AG04450 (cell line): ENCODE measurements at regions not wholly inside any gene's neighbourhood (a gene's known extent, or its start where the extent isn't known, plus 50 kb on each side); places are given as distances from the start of the nearest gene placed in this dataset.

Experiments
- CTCF ChIA-PET: fragments of 300-600, 350-600 bp; formaldehyde crosslinking; extraction: SDS; loops from one replicate; lab custom pipeline; 2022; ENCODE audit warnings: antibody characterized with exemption, inconsistent platforms; lab: Charles Lee
- POLR2A ChIA-PET: fragments of 350-600 bp; formaldehyde crosslinking; extraction: SDS; loops from one replicate; lab custom pipeline; 2021; ENCODE audit warnings: antibody characterized with exemption, inconsistent platforms; lab: Yijun Ruan, JAX
- DNase-seq: peaks from one replicate; pipeline ENCODE4 v3.0.0-alpha.2; 2011; ENCODE audit warnings: low read depth, low spot score
- H3K27ac ChIP-seq: one replicate; pipeline ENCODE4 v1.5.1; 2012; ENCODE audit warnings: low read depth, low read length, control low read depth
- H3K27me3 ChIP-seq: one replicate; pipeline ENCODE4 v1.6.0; 2012; ENCODE audit warnings: low read length; ENCODE audit not compliant: control insufficient read depth, insufficient read depth
- H3K4me3 ChIP-seq: 2 replicates; pipeline ENCODE4 v1.5.1; 2011; ENCODE audit warnings: mild to moderate bottlenecking, low read depth, low read length, control low read depth
- H3K9me3 ChIP-seq: 2 replicates; pipeline ENCODE4 v1.5.1; 2012; ENCODE audit warnings: low read length; ENCODE audit not compliant: control insufficient read depth, insufficient read depth
- TF ChIP-seq, protein P1 (sequence below): IDR thresholded peaks from 2 replicates; pipeline ENCODE4 v1.5.1; 2011; ENCODE audit warnings: low read depth, low read length, control low read depth, inconsistent platforms

DNA sequence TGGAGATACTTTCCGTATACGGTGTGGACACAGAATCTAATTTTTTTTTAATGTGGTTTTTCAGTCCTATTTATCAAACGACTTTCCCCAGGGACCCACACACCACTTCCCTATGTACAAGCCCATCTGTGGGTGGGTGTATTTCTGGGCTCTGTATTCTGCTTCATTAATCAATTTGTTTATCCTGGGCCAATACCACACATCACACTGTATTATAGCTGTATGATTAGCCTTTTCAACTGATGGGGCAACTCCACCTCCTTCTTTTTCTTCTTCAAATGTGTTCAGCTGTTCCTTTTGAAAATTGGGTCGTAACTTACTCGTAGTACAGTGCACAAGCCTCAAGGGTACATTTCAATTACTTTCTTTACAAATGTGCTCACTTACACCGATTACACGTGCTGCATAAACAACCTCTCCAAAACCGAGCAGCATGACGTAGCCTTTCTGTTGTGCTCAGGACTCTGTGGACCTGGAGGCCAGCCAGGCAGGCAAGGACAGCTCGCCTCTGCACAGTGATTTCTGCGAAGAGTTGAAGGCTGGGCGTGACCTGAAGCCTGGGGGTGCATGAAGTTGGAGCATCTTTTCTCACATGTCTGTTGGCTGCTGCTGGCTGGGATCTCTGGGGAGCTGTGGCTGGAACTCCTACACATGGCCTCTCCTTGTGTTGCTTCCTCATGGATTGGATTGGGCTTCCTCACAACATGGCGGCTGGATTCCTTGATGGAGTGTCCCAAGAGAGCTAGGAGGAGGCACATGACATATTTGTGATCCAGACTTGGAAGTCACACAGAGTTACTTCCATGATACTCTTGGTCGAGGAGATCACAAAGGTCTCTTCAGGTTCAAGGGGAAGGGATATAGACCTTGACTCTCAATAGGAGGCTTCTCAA lies 126.5 kb downstream of the CRYAA start:
- no peak overlapping the region for H3K27ac ChIP-seq
- TF ChIP-seq, protein P1, sequence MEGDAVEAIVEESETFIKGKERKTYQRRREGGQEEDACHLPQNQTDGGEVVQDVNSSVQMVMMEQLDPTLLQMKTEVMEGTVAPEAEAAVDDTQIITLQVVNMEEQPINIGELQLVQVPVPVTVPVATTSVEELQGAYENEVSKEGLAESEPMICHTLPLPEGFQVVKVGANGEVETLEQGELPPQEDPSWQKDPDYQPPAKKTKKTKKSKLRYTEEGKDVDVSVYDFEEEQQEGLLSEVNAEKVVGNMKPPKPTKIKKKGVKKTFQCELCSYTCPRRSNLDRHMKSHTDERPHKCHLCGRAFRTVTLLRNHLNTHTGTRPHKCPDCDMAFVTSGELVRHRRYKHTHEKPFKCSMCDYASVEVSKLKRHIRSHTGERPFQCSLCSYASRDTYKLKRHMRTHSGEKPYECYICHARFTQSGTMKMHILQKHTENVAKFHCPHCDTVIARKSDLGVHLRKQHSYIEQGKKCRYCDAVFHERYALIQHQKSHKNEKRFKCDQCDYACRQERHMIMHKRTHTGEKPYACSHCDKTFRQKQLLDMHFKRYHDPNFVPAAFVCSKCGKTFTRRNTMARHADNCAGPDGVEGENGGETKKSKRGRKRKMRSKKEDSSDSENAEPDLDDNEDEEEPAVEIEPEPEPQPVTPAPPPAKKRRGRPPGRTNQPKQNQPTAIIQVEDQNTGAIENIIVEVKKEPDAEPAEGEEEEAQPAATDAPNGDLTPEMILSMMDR, result no peak
- peaks cover 8% of the 10 kb centered on the region for H3K9me3 ChIP-seq
- peaks cover 23% of the 10 kb centered on the region for H3K27me3 ChIP-seq
- ChIA-PET POLR2A (no interaction called here), CTCF (no interaction called here)
- no peak for DNase-seq
- H3K4me3 ChIP-seq, result no peak overlapping the region

DNA sequence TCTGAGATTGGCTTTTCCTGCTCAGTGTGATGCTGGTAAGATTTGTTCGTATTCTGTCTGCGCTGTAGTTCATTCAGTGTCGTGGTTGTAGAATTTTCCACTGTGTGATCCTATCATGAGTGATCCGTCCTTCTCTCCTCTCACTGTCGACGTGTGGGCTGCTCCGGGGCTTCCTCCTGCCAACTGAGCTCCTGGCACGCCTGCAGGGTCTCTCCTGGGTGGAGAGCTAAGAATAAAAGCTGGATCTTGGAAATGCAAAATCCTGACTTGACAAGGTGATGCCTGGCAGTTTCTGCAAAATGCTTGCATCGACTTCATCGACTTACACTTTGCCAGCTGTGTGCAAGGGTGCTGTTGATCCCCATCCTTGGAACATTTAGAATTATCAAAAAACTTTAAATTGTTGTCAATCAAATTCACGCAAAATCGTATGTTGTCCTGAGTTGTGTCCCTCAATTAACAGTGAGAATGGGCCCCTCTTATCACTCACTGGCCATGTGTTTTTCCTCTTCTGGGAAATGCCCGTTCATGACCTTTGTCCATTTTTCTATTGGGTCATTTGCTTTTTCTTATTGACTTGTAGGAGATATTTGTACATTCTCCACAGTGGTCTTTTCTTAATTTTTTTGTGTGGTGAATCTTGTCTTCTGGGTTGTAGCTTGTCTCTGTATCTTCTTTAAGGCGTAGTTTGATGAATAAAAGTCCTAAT lies 125.5 kb downstream of the CRYAA start:
- ChIA-PET CTCF (no interaction called here), POLR2A (no interaction called here)
- TF ChIP-seq, protein P1, result no peak
- H3K9me3 ChIP-seq, result peaks cover 15% of the 10 kb centered on the region
- no peak overlapping the region for H3K27ac ChIP-seq
- peaks cover 25% of the 10 kb centered on the region for H3K27me3 ChIP-seq
- DNase-seq, result no peak
- no peak overlapping the region for H3K4me3 ChIP-seq

DNA sequence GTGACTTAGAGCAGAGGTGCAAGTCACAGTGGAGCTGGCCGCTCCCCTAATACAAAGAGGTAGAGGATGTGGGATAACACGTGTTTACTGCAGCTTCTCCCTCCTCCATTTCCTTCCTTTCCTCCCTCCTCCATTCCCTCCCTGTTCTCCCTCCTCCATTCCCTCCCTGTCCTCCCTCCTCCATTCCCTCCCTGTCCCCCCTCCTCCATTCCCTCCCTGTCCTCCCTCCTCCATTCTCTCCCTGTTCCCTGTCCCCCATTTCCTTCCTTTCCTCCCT lies 124.0 kb downstream of the CRYAA start:
- H3K9me3 ChIP-seq, result peaks cover 20% of the 10 kb centered on the region
- ChIA-PET CTCF (interaction anchor here (0.5 kb wide), 1 partner anchor 359 kb away, joined by 3 read pairs; no protein-coding TSS in a partner anchor), POLR2A (no interaction called here)
- H3K27me3 ChIP-seq, result peaks cover 25% of the 10 kb centered on the region
- H3K27ac ChIP-seq, result no peak overlapping the region
- no peak for DNase-seq
- H3K4me3 ChIP-seq, result no peak overlapping the region
- TF ChIP-seq, protein P1, result no peak

DNA sequence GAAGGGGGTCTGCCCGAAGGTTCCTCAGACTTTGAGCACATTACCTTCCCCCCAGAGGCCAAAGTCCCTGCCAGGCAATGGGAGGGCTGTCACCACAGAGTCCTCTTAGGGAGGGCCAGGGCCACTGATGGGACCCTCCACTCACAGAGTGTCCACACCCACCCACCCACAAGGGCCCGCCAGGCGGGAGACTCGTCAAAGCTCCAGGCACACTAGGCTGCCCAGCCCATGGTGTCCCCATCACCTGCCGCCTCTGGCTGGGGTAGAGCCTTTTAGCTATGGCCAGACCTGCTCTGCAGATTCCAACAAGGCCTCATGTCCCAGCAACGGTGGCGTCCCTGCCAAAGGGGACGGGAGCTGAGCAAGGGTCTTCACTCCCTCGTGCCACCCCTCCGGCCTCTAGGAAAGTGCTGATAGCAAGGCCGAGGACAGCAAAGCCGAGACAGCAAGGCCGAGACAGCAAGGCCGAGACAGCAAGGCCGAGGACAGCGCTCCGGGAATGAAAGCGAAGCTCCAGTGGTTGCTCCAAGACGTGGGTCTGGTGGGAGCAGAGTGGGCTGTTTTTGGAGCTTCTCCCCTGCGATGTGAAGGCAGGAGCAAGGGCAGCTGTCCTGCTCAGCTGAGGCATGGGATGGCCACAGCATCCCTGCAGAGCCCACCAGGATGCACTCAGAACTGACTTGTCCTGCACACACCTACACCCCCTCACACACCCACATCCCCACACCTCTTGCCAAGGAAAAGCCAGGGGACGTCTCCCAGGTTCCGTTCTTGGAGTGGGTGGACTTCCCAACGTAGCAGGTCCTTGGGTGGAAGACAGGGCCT lies 123.4 kb downstream of the CRYAA start:
- no peak overlapping the region for H3K4me3 ChIP-seq
- ChIA-PET CTCF (interaction anchor here (0.5 kb wide), 1 partner anchor 360 kb away, joined by 3 read pairs; no protein-coding TSS in a partner anchor), POLR2A (no interaction called here)
- peaks cover 20% of the 10 kb centered on the region for H3K9me3 ChIP-seq
- H3K27ac ChIP-seq, result no peak overlapping the region
- peaks cover 25% of the 10 kb centered on the region for H3K27me3 ChIP-seq
- no peak for DNase-seq
- TF ChIP-seq, protein P1, result no peak
